HuH-7 (cell line): ENCODE measurements at regions not wholly inside any gene's neighbourhood (a gene's known extent, or its start where the extent isn't known, plus 50 kb on each side); places are given as distances from the start of the nearest gene placed in this dataset.

Experiments used
- DNase-seq: peaks from one replicate; pipeline ENCODE4 v3.0.0; 2011; ENCODE audit warnings: low spot score

GRCh38 chr19:13604902-13605586, 98.8 kb upstream of the CACNA1A start:
- DNase-seq, result no peak

DNA sequence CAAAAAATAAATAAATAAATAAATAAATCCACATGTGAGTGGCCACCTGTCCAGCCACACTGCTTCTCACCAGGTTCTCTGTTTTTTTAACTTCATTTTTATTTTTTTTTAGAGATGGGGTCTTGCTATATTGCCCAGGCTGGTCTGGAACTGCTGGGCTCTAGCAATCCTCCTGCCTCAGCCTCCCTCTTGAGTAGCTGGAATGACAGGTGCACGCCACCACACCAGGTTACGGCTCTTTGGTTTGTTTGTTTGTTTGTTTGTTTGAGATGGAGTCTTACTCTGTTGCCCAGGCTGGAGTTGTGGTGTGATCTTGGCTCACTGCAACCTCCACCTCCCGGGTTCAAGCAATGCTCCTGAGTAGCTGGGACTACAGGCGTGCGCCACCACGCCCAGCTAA, 94.5 kb upstream of the CACNA1A start:
- no peak for DNase-seq

DNA sequence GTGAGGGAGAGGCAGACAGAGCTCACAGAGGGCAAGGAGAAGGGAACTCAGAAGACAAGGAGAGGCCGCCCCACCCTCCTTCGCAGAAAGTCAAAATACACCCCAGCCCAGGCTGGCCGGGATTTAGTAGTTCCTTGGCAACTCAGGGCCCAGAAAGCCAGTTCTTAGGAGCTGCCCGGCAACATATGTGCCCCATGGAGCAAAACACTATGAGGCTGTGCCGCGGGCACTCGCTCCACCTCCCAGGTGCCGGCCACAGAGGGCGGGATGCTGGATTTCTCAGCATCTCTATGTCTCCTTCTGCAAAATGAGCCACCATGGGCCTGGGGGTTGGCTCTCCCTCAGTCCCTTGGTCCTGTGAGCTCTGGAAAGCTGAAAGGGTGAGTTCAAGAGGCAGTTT, 93.8 kb upstream of the CACNA1A start:
- DNase-seq, result no peak

DNA sequence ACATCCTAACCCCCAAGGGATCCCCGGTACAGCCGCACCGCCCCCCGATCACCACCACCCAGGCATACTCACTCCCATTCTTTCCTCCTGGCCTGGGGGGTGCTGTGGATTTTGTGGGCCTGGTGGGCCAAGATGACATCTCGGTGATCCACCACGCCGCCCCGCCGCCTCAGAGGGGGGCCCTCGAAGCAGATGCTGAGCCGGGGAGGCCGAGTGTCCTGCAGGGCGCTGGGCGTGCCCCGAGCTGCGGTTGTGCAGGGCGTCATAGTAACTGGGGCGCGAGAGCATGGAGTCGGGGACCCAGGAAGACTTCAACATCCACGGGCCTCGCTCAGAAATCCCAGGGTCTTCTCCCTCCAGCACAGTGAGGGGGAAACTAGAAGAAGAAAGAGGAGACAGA, 93.4 kb upstream of the CACNA1A start:
- no peak for DNase-seq

DNA sequence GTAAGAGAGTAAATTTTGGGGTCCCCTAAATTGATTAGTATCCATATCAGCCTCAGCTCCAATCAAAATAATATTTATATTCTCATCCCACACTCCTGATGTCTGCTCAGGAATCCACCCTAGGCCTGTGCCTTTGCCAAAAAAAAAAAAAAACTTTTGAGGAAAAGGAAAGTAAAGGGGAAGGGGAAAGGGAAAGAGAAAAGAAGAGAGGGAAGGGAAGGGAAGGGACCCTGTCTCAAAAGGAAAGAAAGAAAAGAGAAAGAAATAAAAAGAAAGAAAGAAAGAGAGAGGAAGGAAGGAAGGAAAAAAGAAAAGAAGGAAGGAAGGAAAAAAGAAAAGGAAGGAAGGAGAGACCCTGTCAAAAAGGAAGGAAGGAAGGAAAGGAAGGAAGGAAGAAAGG, 91.8 kb upstream of the CACNA1A start:
- no peak for DNase-seq

- DNase-seq, result peak; percentile 73
Measured at GRCh38 chr19:13597640-13598039, 91.4 kb upstream of the CACNA1A start.

- DNase-seq, result peak; percentile 71
Measured at GRCh38 chr19:13588957-13589833, 82.9 kb upstream of the CACNA1A start.

GRCh38 chr19:13585512-13585911, 79.2 kb upstream of the CACNA1A start:
- DNase-seq, result no peak

GRCh38 chr19:13583753-13584152, 77.5 kb upstream of the CACNA1A start:
- DNase-seq, result no peak

- DNase-seq, result no peak
Measured at GRCh38 chr19:13583114-13583513, 76.8 kb upstream of the CACNA1A start.

DNA sequence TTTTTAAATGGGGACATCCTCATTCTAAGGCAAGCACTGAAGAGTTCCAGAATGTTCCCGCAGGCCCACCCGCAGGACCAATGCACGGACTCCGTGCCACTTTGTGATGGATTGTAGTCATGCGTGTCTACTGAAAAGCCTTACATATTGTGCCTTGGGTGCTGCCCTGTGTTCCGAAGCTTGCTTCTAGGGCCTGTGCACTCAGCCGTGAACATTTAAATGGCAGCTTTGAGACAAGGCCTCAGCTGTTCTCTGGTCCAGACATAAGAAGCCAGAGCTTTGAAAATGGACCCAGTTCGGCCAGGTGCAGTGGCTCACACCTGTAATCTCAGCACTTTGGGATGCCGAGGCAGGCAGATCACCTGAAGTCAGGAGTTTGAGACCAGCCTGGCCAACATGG, 75.3 kb upstream of the CACNA1A start:
- DNase-seq, result no peak

DNA sequence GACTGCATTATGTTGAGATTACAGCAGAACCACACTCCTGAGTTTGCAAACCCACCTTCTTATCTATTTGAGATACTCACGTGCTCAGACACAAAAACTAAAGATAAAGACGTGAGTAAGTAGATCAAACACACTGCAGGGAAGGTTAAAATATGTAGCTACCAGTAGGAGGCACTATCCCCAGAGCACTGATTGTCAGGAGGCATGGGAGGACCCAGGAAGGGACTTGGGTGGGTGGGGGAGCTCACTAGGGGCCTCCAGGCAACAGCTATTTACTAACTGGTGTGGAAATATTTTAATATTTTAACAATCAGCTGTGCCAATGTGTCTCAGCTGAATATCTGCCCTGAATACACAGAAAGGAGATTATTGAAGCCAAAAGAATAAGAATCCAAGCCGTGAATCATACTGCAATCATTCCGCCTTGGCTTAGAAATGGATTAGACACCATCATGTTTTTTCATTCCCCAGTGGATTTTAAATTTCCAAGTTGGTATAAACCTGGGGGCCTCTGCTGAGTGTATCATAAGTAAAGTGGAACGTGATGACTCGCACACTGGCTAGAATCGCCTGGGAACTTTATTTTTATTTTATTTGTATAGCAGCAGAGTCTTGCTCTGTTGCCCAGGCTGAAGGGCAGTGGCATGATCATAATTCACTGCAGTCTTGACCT, 73.2 kb upstream of the CACNA1A start:
- no peak for DNase-seq

- no peak for DNase-seq
Measured at GRCh38 chr19:13576726-13577125, 70.4 kb upstream of the CACNA1A start.

- DNase-seq, result peak; percentile 32
Measured at GRCh38 chr19:13574933-13575332, 68.7 kb upstream of the CACNA1A start.

- DNase-seq, result no peak
Measured at GRCh38 chr19:13573056-13573667, 66.9 kb upstream of the CACNA1A start.

GRCh38 chr19:13561461-13561860, 55.2 kb upstream of the CACNA1A start:
- DNase-seq, result no peak

DNA sequence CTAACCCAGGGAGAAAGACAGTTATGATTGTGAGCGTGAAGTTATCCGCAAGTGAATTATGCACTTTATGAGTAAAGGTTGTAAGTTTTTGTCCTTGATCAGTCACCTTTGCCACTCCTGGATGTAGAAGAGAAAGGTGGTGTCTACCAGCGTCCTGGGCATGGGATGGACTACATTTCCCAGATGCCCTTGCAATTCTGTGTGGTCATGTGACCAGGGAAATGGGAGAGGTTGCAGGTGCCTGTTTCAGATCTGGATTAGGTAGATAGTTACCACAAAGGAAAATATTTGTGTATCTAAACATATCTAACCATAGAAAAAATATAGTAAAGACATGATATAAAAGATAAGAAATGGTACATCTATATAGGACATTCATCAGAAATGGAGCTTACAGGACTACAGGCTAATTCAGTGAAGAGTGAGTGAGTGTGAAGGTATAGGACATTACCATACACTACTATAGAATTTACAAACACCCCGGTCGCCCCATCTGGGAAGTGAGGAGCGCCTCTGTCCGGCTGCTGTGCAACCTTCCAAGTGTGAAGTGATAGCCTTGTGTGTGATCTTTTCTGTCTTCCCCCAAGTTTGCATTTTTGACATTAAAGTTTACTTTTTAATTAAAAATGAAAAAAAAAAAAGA, 51.6 kb upstream of the CACNA1A start:
- no peak for DNase-seq

- no peak for DNase-seq
Measured at GRCh38 chr19:13556552-13556951, 50.3 kb upstream of the CACNA1A start.
